RWPE2 (cell line): ENCODE measurements at regions not wholly inside any gene's neighbourhood (a gene's known extent, or its start where the extent isn't known, plus 50 kb on each side); places are given as distances from the start of the nearest gene placed in this dataset.

Experiments used
- ATAC-seq: fragments of 200-7000 bp; cut with Tn5 transposase; 3 replicates; pipeline ENCODE4 v1.9.1; 2021; ENCODE audit warnings: low read depth
- DNase-seq: peaks from one replicate; pipeline ENCODE4 v3.0.0-alpha.2; 2020; ENCODE audit warnings: low spot score
- H3K27ac ChIP-seq: fragments of 450-650 bp; 2 replicates; pipeline ENCODE4 v1.5.1; 2017; ENCODE audit warnings: mild to moderate bottlenecking; ENCODE audit not compliant: poor library complexity, severe bottlenecking
- H3K27me3 ChIP-seq: fragments of 250-450 bp; sonication (Bioruptor Pico); 2 replicates; pipeline ENCODE4 v1.5.1; 2021; ENCODE audit warnings: mild to moderate bottlenecking, moderate library complexity; ENCODE audit not compliant: insufficient read depth, poor library complexity, severe bottlenecking
- H3K36me3 ChIP-seq: fragments of 250-450 bp; sonication (Bioruptor Pico); 2 replicates; pipeline ENCODE4 v1.5.1; 2020; ENCODE audit warnings: low read depth, mild to moderate bottlenecking, moderate library complexity
- H3K4me1 ChIP-seq: fragments of 250-450 bp; sonication (Bioruptor Pico); 2 replicates; pipeline ENCODE4 v1.5.1; 2021; ENCODE audit warnings: mild to moderate bottlenecking, moderate library complexity; ENCODE audit not compliant: insufficient read depth, poor library complexity, severe bottlenecking
- H3K4me3 ChIP-seq: fragments of 250-450 bp; sonication (Bioruptor Pico); 2 replicates; pipeline ENCODE4 v1.5.1; 2021; ENCODE audit warnings: mild to moderate bottlenecking, moderate library complexity; ENCODE audit not compliant: severe bottlenecking
- H3K9me3 ChIP-seq: fragments of 250-450 bp; sonication (Bioruptor Pico); 2 replicates; pipeline ENCODE4 v1.5.1; 2021; ENCODE audit warnings: mild to moderate bottlenecking, moderate library complexity; ENCODE audit not compliant: severe bottlenecking
- CTCF ChIP-seq: fragments of 450-650 bp; IDR thresholded peaks from one replicate; pipeline ENCODE4 v1.5.1; 2017; ENCODE audit warnings: mild to moderate bottlenecking, moderate library complexity; ENCODE audit not compliant: poor library complexity, severe bottlenecking

GRCh38 chr2:8403876-8404275 lies 278.0 kb upstream of the ID2 start:
- ATAC-seq: no peak
- no peak for TF ChIP-seq CTCF

GRCh38 chr2:8405334-8405733 lies 276.5 kb upstream of the ID2 start:
- no peaks in the 10 kb centered on the region for H3K9me3 ChIP-seq
- DNase-seq: no peak
- TF ChIP-seq CTCF: no peak

More at GRCh38 chr2:8403876-8404275, 278.0 kb upstream of the ID2 start:
- DNase-seq: no peak
- Histone ChIP-seq H3K27me3 (no peaks in the 10 kb centered on the region), H3K27ac (no peak overlapping the region), H3K9me3 (no peaks in the 10 kb centered on the region), H3K4me3 (no peak overlapping the region), H3K36me3 (no peaks in the 10 kb centered on the region), H3K4me1 (no peaks in the 10 kb centered on the region)

DNA sequence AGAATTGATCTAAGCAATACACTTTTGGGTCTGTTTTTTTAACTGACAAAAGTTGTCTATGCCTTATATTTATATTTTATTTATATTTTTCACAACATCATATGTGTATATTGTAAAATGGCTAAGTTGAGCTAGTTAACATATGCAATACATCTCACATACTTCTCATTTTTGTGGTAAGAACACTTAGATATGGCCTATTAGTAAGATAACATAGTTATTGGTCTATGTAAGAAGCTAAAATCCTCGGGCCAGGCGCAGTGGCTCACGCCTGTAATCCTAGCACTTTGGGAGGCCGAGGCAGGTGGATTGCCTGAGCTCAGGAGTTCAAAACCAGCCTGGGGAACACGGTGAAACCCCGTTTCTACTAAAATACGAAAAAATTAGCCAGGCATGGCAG lies 275.6 kb upstream of the ID2 start:
- DNase-seq (no peak), ATAC-seq (no peak)
- no peak for TF ChIP-seq CTCF
- no peak overlapping the region for H3K4me3 ChIP-seq
- no peaks in the 10 kb centered on the region for H3K36me3 ChIP-seq
- H3K9me3 ChIP-seq: no peaks in the 10 kb centered on the region
- H3K27me3 ChIP-seq: no peaks in the 10 kb centered on the region
- H3K27ac ChIP-seq: no peak overlapping the region
- H3K4me1 ChIP-seq: no peaks in the 10 kb centered on the region

More at GRCh38 chr2:8405334-8405733, 276.5 kb upstream of the ID2 start:
- Histone ChIP-seq H3K27me3 (no peaks in the 10 kb centered on the region), H3K4me1 (no peaks in the 10 kb centered on the region), H3K4me3 (no peak overlapping the region), H3K36me3 (no peaks in the 10 kb centered on the region), H3K27ac (no peak overlapping the region)
- ATAC-seq: no peak

DNA sequence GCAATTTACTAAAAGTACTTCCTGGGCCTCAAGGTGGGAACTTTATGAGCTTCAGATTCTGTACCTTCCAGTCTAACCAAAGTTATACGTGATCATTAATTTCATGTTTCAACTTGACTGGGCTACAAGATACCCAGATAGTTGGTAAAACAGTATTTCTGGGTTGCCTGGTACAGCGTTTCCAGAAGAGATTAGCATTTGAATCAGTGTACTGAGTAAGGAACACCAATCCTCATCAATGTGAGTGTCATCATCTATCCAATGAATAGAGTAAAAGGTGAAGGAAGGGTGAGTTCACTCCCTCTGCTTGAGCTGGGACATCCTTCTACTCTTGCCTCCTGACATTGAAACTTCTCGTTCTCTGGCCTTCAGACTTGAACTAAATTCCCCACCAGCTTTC lies 274.5 kb upstream of the ID2 start:
- H3K27me3 ChIP-seq: no peaks in the 10 kb centered on the region
- no peaks in the 10 kb centered on the region for H3K9me3 ChIP-seq
- H3K4me3 ChIP-seq: no peak overlapping the region
- H3K4me1 ChIP-seq: no peaks in the 10 kb centered on the region
- no peaks in the 10 kb centered on the region for H3K36me3 ChIP-seq
- no peak for TF ChIP-seq CTCF
- DNase-seq (no peak), ATAC-seq (no peak)
- no peak overlapping the region for H3K27ac ChIP-seq

DNA sequence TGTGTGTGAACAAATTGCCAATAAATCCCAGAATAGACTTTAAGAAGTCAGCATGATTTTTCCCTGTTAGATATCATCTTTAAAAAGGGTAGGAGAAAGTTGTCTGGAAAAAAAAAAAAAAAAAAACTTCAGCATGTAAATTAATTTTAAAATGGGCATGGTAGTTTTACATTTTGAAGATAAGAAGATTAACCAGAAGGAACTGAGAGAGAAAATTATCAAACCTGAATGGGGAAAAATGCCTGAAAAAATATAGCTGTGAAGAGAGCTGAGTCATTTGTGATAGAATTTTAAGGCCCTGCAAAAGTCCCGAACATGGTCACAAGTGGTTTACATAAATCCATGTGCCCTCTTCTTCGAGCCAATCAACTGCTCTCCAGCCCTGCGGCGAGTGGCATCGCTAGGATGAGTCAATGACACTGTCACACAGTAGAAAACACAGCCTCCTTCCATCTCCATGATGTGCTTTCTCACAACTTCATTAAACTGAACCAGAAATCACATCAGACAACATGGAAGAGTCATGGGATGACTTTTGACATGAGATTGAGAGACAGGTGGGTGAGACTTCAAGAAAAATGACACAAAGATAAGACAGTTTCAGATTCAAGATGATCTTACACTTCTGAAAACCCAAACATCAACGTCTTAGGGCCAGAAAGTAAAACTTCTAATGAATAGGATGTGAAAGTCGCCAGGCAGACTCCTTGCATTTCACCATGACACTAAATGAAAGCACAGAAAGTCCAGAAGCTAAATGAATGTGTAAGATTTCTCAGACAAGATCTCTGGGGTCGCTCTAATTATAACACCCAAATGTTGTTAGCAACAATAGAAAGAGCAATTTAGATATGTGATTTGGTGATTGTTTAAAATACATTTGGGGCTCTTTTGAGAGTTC lies 273.0 kb upstream of the ID2 start:
- no peaks in the 10 kb centered on the region for H3K9me3 ChIP-seq
- no peaks in the 10 kb centered on the region for H3K27me3 ChIP-seq
- no peaks in the 10 kb centered on the region for H3K4me1 ChIP-seq
- DNase-seq: no peak
- ATAC-seq: no peak
- H3K27ac ChIP-seq: no peak overlapping the region
- no peaks in the 10 kb centered on the region for H3K36me3 ChIP-seq
- no peak for TF ChIP-seq CTCF
- no peak overlapping the region for H3K4me3 ChIP-seq
